Left ventricle myocardium inferior (tissue), 1 donor: ENCODE measurements at regions not wholly inside any gene's neighbourhood (a gene's known extent, or its start where the extent isn't known, plus 50 kb on each side); places are given as distances from the start of the nearest gene placed in this dataset.

Experiments
- DNase-seq: peaks from one replicate; pipeline ENCODE4 v3.0.0-alpha.2; 2020
- H3K27ac ChIP-seq: fragments of 200-600 bp; replicated peaks from 2 replicates; pipeline ENCODE4 v1.8.0; 2021
- H3K27me3 ChIP-seq: fragments of 200-600 bp; 2 replicates; pipeline ENCODE4 v1.8.0; 2021; ENCODE audit warnings: low read depth
- H3K36me3 ChIP-seq: fragments of 200-600 bp; 2 replicates; pipeline ENCODE4 v1.8.0; 2021
- H3K4me1 ChIP-seq: fragments of 200-600 bp; 2 replicates; pipeline ENCODE4 v1.8.0; 2021
- H3K4me3 ChIP-seq: fragments of 200-600 bp; 2 replicates; pipeline ENCODE4 v1.8.0; 2021; ENCODE audit warnings: mild to moderate bottlenecking, moderate library complexity
- H3K9me3 ChIP-seq: fragments of 200-600 bp; replicated peaks from 2 replicates; pipeline ENCODE4 v1.8.0; 2021
- intact Hi-C: fragments of 100-400 bp; cut with micrococcal nuclease; formaldehyde crosslinking; loops from one replicate; pipeline ENCODE4 v1.11.0; 2022
- TF ChIP-seq, protein P1 (sequence below): fragments of 200-600 bp; IDR thresholded peaks from 2 replicates; pipeline ENCODE4 v1.8.0; 2021; ENCODE audit warnings: antibody characterized with exemption, mild to moderate bottlenecking, borderline replicate concordance
- donor health status: DM: no; HTN: yes; CAD: no; lungs with severe emphysema.

DNA sequence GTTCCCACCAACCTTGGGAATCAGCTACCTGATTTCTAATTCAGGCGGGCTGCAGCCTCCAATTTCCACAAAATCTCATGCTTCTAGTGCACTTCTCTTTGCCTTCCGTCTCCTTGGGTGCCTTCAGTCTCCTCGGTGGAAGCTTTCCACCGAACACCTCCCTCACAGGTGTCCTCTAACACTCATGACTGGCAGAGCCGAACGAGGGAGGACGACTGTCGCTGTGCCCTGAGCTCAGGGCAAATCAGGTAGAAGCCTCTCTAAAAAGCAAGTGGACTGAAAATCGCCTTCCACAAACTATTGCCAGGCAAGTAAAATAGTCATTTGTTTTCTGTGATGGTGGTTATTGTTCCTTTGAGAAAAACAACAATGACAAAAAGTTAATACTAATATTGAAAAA lies 176.1 kb upstream of the PPARGC1A start:
- Histone ChIP-seq H3K36me3 (no peaks in the 10 kb centered on the region), H3K27me3 (no peaks in the 10 kb centered on the region), H3K4me1 (peaks cover 9% of the 10 kb centered on the region), H3K9me3 (no peaks in the 10 kb centered on the region), H3K4me3 (no peak overlapping the region), H3K27ac (no peak overlapping the region)
- intact Hi-C loops: no loop called here
- no peak for DNase-seq
- TF ChIP-seq, protein P1, sequence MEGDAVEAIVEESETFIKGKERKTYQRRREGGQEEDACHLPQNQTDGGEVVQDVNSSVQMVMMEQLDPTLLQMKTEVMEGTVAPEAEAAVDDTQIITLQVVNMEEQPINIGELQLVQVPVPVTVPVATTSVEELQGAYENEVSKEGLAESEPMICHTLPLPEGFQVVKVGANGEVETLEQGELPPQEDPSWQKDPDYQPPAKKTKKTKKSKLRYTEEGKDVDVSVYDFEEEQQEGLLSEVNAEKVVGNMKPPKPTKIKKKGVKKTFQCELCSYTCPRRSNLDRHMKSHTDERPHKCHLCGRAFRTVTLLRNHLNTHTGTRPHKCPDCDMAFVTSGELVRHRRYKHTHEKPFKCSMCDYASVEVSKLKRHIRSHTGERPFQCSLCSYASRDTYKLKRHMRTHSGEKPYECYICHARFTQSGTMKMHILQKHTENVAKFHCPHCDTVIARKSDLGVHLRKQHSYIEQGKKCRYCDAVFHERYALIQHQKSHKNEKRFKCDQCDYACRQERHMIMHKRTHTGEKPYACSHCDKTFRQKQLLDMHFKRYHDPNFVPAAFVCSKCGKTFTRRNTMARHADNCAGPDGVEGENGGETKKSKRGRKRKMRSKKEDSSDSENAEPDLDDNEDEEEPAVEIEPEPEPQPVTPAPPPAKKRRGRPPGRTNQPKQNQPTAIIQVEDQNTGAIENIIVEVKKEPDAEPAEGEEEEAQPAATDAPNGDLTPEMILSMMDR: no peak

DNA sequence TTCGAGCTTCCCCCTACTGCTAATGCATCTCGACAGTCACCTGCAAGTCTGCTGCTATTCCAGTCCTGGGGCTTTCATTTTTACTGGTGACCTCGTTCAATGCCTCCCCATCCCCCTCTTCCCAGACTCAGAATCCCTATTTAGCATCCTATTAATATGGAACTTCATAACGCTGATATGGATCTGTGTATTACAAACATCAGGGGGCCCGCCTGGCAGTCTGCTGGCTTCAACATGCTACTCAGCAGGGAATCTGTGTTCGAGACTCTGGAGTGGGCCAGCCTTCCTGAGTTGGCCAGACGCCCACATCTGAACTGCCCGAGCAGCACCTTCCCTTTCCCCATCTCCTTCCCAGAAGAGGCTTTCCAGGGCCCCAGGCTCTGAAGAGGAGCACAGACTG lies 173.9 kb upstream of the PPARGC1A start:
- TF ChIP-seq, protein P1: no peak
- Histone ChIP-seq H3K27ac (no peak overlapping the region), H3K36me3 (no peaks in the 10 kb centered on the region), H3K27me3 (no peaks in the 10 kb centered on the region), H3K4me3 (no peak overlapping the region), H3K4me1 (peaks cover 9% of the 10 kb centered on the region), H3K9me3 (no peaks in the 10 kb centered on the region)
- DNase-seq: no peak
- intact Hi-C loops: no loop called here

DNA sequence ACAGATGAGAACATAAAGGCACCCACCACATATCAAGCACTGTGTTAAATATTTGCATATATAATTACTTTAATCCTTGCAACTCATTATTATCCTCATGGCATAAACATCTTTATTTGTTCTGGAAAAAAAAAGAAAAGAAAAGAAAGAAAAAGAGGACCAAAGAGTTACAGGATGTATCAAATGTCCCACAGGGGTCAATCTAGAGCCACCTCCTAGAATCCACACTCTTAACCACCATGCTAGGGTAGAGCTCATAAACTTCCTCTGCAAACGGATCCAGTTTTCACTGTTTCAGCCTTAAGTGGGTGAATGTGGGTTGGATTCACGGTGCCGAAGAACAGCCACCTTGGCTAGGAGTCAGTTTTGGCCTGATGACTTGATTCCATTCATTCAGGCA lies 171.1 kb upstream of the PPARGC1A start:
- H3K4me3 ChIP-seq: no peak overlapping the region
- no peaks in the 10 kb centered on the region for H3K36me3 ChIP-seq
- intact Hi-C loops: no loop called here
- H3K27ac ChIP-seq: no peak overlapping the region
- DNase-seq: no peak
- TF ChIP-seq, protein P1: no peak
- no peaks in the 10 kb centered on the region for H3K27me3 ChIP-seq
- no peaks in the 10 kb centered on the region for H3K4me1 ChIP-seq
- no peaks in the 10 kb centered on the region for H3K9me3 ChIP-seq

DNA sequence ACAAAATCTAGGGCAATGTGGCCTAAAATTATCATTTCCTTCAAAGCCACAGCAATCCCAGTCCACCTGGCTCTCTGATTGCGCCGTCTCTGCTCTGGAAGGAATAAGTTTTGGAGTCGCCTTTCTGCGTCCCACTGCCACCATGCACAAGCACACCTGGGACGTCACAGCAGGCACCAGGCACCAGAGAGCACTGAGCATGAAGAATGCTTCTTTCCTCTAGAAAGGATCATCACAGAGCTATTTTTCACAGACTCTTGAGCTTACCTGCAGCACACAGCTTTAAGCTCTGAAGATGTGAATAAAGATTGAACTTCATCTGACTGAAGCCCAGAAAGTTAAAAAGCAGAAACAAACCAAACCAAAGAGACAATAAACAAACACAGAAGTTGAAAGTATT lies 170.0 kb upstream of the PPARGC1A start:
- TF ChIP-seq, protein P1: no peak
- H3K27me3 ChIP-seq: no peaks in the 10 kb centered on the region
- DNase-seq: no peak
- intact Hi-C loops: no loop called here
- no peak overlapping the region for H3K27ac ChIP-seq
- no peak overlapping the region for H3K4me3 ChIP-seq
- H3K36me3 ChIP-seq: no peaks in the 10 kb centered on the region
- H3K4me1 ChIP-seq: no peaks in the 10 kb centered on the region
- no peaks in the 10 kb centered on the region for H3K9me3 ChIP-seq

DNA sequence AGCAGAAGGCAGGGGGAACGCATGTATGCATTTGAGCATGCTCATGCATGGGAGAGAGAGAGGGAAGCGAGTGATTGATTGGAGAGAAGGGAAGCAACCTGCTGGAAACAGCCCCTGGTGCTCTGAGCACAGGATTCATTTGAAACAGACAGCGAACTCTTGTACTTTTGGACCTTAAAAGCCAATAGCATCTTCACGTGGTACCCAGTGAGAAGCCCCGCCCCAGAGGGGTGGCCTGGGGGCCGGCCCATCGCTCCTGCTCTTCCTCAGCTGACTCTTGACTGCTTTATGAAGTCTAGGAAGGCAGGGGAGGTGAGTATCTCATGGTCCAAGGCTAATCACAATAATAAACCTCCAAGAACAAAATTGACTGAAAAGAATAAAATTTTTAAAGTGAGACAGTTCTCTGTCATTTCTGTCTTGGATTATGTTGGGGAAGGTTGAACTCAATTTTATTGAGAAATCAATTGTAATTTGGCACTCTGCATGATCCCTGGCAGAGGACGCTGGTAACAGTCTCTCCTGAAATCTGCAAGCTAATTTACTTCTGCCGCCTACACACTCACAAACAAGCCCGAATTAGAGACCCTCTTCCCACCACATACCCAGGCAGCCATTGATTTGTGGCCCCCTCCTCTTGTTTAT lies 168.2 kb upstream of the PPARGC1A start:
- Histone ChIP-seq H3K36me3 (no peaks in the 10 kb centered on the region), H3K4me3 (no peak overlapping the region), H3K27ac (no peak overlapping the region), H3K4me1 (no peaks in the 10 kb centered on the region), H3K27me3 (no peaks in the 10 kb centered on the region), H3K9me3 (no peaks in the 10 kb centered on the region)
- TF ChIP-seq, protein P1: no peak
- intact Hi-C loops: no loop called here
- DNase-seq: no peak

DNA sequence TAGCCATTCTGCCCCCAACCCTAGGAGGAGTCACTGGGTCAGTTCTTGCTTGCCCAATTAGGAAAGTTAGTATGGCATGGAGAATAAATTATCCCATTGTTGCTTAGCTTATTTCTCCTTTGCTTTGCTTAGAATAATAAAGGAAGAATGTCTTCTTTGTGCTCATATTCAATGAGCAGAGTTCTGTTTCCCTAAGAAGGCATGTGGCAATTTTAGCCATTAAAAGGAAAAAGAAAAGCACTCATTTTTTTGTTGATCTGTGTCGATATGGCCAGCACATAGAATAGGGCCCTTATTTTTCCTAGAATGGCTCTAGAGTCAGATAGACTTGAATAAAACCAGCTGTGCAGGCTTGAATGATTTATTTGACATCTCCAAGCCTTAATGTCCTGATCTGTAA lies 166.4 kb upstream of the PPARGC1A start:
- Histone ChIP-seq H3K36me3 (no peaks in the 10 kb centered on the region), H3K4me3 (no peak overlapping the region), H3K27ac (no peak overlapping the region), H3K4me1 (no peaks in the 10 kb centered on the region), H3K27me3 (no peaks in the 10 kb centered on the region), H3K9me3 (no peaks in the 10 kb centered on the region)
- intact Hi-C loops: no loop called here
- DNase-seq: no peak
- TF ChIP-seq, protein P1: no peak
